HL-60 (cell line): ENCODE measurements at regions not wholly inside any gene's neighbourhood (a gene's known extent, or its start where the extent isn't known, plus 50 kb on each side); places are given as distances from the start of the nearest gene placed in this dataset.

Experiments
- DNase-seq, 2 experiments: peaks; one replicate each; pipeline ENCODE4 v3.0.0-alpha.2; 2010 to 2020; ENCODE audit warnings: low read depth in 1 of 2, low spot score in 1 of 2
- H3K27ac ChIP-seq: fragments of 250-450 bp; sonication (Bioruptor Pico); replicated peaks from 2 replicates; pipeline ENCODE4 v1.5.1; 2020; ENCODE audit warnings: mild to moderate bottlenecking, moderate library complexity
- H3K27me3 ChIP-seq: fragments of 250-450 bp; sonication (Bioruptor Pico); 2 replicates; pipeline ENCODE4 v1.5.1; 2021; ENCODE audit warnings: mild to moderate bottlenecking, moderate library complexity; ENCODE audit not compliant: insufficient read depth, poor library complexity, severe bottlenecking
- H3K4me3 ChIP-seq: replicated peaks from 2 replicates; pipeline ENCODE4 v1.5.1; 2011; ENCODE audit warnings: mild to moderate bottlenecking, control low read depth, low read length; ENCODE audit not compliant: insufficient read depth
- GABPA ChIP-seq: IDR thresholded peaks from 2 replicates; pipeline ENCODE4 v1.6.1; 2012; ENCODE audit warnings: low read depth
- POLR2AphosphoS5 ChIP-seq: IDR thresholded peaks from 2 replicates; pipeline ENCODE4 v1.6.1; 2012; ENCODE audit warnings: low read depth
- SPI1 ChIP-seq: IDR thresholded peaks from 2 replicates; pipeline ENCODE4 v1.6.1; 2012; ENCODE audit warnings: low read depth, mild to moderate bottlenecking, borderline replicate concordance
- TF ChIP-seq, protein P1 (sequence below): IDR thresholded peaks from 2 replicates; pipeline ENCODE4 v1.6.1; 2012; ENCODE audit warnings: low read depth; ENCODE audit not compliant: insufficient replicate concordance
- TF ChIP-seq, protein P2 (sequence below): IDR thresholded peaks from one replicate; pipeline ENCODE4 v1.5.1; 2011; ENCODE audit warnings: low read length, control low read depth, inconsistent platforms; ENCODE audit not compliant: insufficient read depth

DNA sequence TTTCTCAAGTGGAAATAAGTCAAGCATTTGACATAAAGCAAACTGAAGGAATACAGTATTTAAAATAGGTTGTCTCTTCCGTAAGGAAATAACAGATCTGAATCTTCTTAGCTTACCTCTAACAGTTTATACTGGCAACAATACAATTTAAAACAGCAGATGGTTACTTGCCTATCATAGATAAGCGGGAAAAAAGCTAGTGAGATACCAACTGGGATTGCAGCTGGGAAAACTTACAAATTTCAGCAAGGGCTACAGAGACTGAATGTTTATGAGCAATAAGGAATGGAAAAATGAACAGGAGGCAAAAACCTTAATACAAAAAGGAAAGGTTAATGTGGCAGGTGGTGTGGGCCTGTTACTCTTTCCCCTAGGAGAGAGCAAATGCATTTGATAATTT, 220.0 kb downstream of the RASSF9 start:
- TF ChIP-seq GABPA (no peak), SPI1 (no peak), POLR2AphosphoS5 (no peak)
- TF ChIP-seq, protein P1, sequence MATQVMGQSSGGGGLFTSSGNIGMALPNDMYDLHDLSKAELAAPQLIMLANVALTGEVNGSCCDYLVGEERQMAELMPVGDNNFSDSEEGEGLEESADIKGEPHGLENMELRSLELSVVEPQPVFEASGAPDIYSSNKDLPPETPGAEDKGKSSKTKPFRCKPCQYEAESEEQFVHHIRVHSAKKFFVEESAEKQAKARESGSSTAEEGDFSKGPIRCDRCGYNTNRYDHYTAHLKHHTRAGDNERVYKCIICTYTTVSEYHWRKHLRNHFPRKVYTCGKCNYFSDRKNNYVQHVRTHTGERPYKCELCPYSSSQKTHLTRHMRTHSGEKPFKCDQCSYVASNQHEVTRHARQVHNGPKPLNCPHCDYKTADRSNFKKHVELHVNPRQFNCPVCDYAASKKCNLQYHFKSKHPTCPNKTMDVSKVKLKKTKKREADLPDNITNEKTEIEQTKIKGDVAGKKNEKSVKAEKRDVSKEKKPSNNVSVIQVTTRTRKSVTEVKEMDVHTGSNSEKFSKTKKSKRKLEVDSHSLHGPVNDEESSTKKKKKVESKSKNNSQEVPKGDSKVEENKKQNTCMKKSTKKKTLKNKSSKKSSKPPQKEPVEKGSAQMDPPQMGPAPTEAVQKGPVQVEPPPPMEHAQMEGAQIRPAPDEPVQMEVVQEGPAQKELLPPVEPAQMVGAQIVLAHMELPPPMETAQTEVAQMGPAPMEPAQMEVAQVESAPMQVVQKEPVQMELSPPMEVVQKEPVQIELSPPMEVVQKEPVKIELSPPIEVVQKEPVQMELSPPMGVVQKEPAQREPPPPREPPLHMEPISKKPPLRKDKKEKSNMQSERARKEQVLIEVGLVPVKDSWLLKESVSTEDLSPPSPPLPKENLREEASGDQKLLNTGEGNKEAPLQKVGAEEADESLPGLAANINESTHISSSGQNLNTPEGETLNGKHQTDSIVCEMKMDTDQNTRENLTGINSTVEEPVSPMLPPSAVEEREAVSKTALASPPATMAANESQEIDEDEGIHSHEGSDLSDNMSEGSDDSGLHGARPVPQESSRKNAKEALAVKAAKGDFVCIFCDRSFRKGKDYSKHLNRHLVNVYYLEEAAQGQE: no peak
- DNase-seq: no peak
- no peak overlapping the region for H3K27ac ChIP-seq
- no peaks in the 10 kb centered on the region for H3K27me3 ChIP-seq
- H3K4me3 ChIP-seq: no peak overlapping the region

DNA sequence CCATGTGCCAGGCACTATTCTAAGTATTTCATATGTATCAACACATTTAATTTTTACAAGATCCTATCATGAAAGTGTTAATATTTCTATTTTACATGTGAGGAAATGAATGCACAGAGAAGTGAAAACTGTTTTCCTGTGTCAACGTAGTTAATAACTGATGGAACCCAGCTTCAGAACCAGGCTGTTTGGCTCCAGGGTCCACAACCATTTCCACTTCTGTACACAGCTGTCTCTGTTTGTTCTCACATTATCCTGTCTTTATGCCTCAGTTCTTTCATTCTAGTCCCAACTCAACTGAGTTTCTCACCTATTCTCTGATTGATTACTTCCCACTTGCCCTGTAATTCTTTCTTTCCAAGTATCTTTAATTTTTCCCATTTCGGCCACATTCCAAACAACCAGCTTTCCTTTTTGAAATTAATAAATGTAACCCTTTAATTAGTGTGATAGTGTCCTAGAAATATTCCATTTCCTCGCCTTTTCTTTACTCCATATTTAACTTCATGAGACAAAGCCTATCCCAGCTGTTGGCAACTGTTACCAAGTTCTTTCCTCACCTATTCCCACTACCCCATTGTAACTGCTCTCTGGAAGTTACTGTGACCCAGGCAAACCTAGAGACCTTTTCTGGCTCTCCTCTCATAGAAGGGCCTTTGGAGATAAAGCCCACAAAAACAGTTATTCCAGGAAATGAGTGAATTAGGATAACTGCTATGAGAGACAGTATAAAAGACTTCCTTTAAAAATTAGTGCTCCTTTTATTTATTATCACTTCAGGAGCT, 218.7 kb downstream of the RASSF9 start:
- no peak overlapping the region for H3K27ac ChIP-seq
- no peak for TF ChIP-seq POLR2AphosphoS5
- TF ChIP-seq GABPA: no peak
- TF ChIP-seq SPI1: no peak
- TF ChIP-seq, protein P2, sequence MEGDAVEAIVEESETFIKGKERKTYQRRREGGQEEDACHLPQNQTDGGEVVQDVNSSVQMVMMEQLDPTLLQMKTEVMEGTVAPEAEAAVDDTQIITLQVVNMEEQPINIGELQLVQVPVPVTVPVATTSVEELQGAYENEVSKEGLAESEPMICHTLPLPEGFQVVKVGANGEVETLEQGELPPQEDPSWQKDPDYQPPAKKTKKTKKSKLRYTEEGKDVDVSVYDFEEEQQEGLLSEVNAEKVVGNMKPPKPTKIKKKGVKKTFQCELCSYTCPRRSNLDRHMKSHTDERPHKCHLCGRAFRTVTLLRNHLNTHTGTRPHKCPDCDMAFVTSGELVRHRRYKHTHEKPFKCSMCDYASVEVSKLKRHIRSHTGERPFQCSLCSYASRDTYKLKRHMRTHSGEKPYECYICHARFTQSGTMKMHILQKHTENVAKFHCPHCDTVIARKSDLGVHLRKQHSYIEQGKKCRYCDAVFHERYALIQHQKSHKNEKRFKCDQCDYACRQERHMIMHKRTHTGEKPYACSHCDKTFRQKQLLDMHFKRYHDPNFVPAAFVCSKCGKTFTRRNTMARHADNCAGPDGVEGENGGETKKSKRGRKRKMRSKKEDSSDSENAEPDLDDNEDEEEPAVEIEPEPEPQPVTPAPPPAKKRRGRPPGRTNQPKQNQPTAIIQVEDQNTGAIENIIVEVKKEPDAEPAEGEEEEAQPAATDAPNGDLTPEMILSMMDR: no peak
- TF ChIP-seq, protein P1: no peak
- H3K4me3 ChIP-seq: no peak overlapping the region
- H3K27me3 ChIP-seq: no peaks in the 10 kb centered on the region
- no peak for DNase-seq

DNA sequence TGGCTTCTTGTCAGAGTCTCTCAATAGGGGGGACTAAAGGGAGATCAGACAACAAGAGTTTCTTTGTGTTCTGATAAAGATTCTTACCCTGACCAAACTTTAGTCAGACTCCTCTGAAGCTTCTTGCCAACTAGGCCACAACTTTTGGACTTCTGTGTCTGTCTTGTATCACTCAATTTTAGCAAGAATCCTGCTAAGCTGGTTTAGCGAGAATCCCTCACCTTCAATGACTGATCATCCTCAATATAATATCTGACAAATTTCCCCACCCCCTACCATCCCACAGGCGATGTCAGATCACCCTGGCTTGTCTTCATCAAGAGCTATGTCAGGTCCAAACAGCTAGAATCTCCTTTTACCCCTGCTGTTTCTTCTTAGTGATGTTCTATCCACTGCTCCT, 215.2 kb downstream of the RASSF9 start:
- DNase-seq: no peak
- Histone ChIP-seq H3K27ac (no peak overlapping the region), H3K4me3 (no peak overlapping the region), H3K27me3 (no peaks in the 10 kb centered on the region)
- TF ChIP-seq, protein P1: no peak
- no peak for TF ChIP-seq GABPA
- TF ChIP-seq SPI1: no peak
- TF ChIP-seq, protein P2: no peak
- no peak for TF ChIP-seq POLR2AphosphoS5
